Sigmoid colon (tissue), 4 donors: ENCODE measurements at regions not wholly inside any gene's neighbourhood (a gene's known extent, or its start where the extent isn't known, plus 50 kb on each side); places are given as distances from the start of the nearest gene placed in this dataset.

Experiments
- EP300 ChIP-seq, 4 donors: sonication (generic); formaldehyde crosslinking; IDR thresholded peaks; one replicate each; pipeline ENCODE4 v1.6.1; 2017; ENCODE audit warnings: antibody characterized with exemption in 4 of 4
- POLR2AphosphoS5 ChIP-seq, 4 donors: sonication (generic); formaldehyde crosslinking; IDR thresholded peaks; one replicate each; pipeline ENCODE4 v1.6.1; 2017; ENCODE audit warnings: antibody characterized with exemption in 4 of 4
- TF ChIP-seq, protein P1 (sequence below), 4 experiments: fragments of 450-650 bp in 3 of 4; fragments of 200-600 bp in 1 of 4; IDR thresholded peaks; one replicate each; pipeline ENCODE4 v1.5.1; 2016 to 2019; ENCODE audit warnings: antibody characterized with exemption in 4 of 4, mild to moderate bottlenecking in 3 of 4, moderate library complexity in 2 of 4

DNA sequence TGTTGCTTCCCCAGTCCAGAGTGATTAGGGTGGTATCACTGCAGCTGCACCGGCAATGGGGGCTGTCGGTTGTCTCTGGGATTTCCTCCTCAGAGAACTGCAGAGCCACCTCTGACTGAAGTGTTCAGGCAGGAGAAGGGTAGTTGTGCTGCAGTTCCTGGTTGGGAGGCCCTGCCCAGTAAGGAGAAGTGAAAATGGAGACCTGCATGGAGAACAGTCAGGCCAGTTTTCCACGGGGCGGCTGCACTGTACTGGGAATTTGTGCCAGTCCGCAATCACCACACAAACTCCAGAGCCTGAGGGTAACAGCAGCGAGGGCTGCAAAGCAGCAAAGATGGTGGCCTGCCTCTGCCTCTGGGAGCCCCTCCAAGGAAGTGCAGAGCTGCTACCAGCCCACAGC is 58.1 kb upstream of the CCDC190 start:
- TF ChIP-seq POLR2AphosphoS5 (IDR thresholded peaks at IDR 0.05): no peak
- TF ChIP-seq, protein P1, sequence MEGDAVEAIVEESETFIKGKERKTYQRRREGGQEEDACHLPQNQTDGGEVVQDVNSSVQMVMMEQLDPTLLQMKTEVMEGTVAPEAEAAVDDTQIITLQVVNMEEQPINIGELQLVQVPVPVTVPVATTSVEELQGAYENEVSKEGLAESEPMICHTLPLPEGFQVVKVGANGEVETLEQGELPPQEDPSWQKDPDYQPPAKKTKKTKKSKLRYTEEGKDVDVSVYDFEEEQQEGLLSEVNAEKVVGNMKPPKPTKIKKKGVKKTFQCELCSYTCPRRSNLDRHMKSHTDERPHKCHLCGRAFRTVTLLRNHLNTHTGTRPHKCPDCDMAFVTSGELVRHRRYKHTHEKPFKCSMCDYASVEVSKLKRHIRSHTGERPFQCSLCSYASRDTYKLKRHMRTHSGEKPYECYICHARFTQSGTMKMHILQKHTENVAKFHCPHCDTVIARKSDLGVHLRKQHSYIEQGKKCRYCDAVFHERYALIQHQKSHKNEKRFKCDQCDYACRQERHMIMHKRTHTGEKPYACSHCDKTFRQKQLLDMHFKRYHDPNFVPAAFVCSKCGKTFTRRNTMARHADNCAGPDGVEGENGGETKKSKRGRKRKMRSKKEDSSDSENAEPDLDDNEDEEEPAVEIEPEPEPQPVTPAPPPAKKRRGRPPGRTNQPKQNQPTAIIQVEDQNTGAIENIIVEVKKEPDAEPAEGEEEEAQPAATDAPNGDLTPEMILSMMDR (IDR thresholded peaks at IDR 0.05): no peak
- no peak for TF ChIP-seq EP300 (IDR thresholded peaks at IDR 0.05)
